HG02623 (cell line): ENCODE measurements at regions not wholly inside any gene's neighbourhood (a gene's known extent, or its start where the extent isn't known, plus 50 kb on each side); places are given as distances from the start of the nearest gene placed in this dataset.

ENCODE experiments used
- ATAC-seq: cut with Tn5 transposase; IDR thresholded peaks from one replicate; pipeline ENCODE4 v1.9.1; 2021; ENCODE audit warnings: moderate library complexity; ENCODE audit not compliant: unreplicated experiment

GRCh38 chr12:28876196-28876798, 272.8 kb upstream of the FAR2 start:
- no peak for ATAC-seq

GRCh38 chr12:28877854-28878253, 271.2 kb upstream of the FAR2 start:
- ATAC-seq, result no peak

GRCh38 chr12:28878629-28879028, 270.4 kb upstream of the FAR2 start:
- no peak for ATAC-seq

GRCh38 chr12:28879379-28879778, 269.7 kb upstream of the FAR2 start:
- no peak for ATAC-seq

GRCh38 chr12:28882444-28882843, 266.6 kb upstream of the FAR2 start:
- ATAC-seq, result no peak

- ATAC-seq, result no peak
These were observed 265.6 kb upstream of the FAR2 start for GRCh38 chr12:28883406-28883997.

GRCh38 chr12:28884904-28885679, 264.0 kb upstream of the FAR2 start:
- ATAC-seq, result no peak

GRCh38 chr12:28885928-28886327, 263.1 kb upstream of the FAR2 start:
- no peak for ATAC-seq

GRCh38 chr12:28887461-28887990, 261.6 kb upstream of the FAR2 start:
- no peak for ATAC-seq

- ATAC-seq, result no peak
These were observed 258.4 kb upstream of the FAR2 start for GRCh38 chr12:28890664-28891063.

- ATAC-seq, result no peak
These were observed 258.0 kb upstream of the FAR2 start for GRCh38 chr12:28891126-28891525.

GRCh38 chr12:28893365-28893764, 255.7 kb upstream of the FAR2 start:
- no peak for ATAC-seq

- no peak for ATAC-seq
These were observed 255.2 kb upstream of the FAR2 start for GRCh38 chr12:28893856-28894255.

GRCh38 chr12:28896421-28896820, 252.7 kb upstream of the FAR2 start:
- no peak for ATAC-seq

GRCh38 chr12:28898038-28898437, 251.0 kb upstream of the FAR2 start:
- no peak for ATAC-seq

- no peak for ATAC-seq
These were observed 249.1 kb upstream of the FAR2 start for GRCh38 chr12:28899951-28900350.

GRCh38 chr12:28905220-28905955, 243.7 kb upstream of the FAR2 start:
- ATAC-seq, result no peak

GRCh38 chr12:28908646-28909045, 240.4 kb upstream of the FAR2 start:
- no peak for ATAC-seq

- no peak for ATAC-seq
These were observed 239.8 kb upstream of the FAR2 start for GRCh38 chr12:28909291-28909690.

GRCh38 chr12:28925719-28926376, 223.2 kb upstream of the FAR2 start:
- ATAC-seq, result no peak

- no peak for ATAC-seq
These were observed 218.4 kb upstream of the FAR2 start for GRCh38 chr12:28930704-28931103.
